Ishikawa (cell line): ENCODE measurements at regions not wholly inside any gene's neighbourhood (a gene's known extent, or its start where the extent isn't known, plus 50 kb on each side); places are given as distances from the start of the nearest gene placed in this dataset.

ENCODE experiments used
- CEBPB ChIP-seq: IDR thresholded peaks from 2 replicates; pipeline ENCODE4 v1.6.1; 2012
- EP300 ChIP-seq: IDR thresholded peaks from 2 replicates; pipeline ENCODE4 v1.6.1; 2012; ENCODE audit warnings: borderline replicate concordance
- MAX ChIP-seq: IDR thresholded peaks from 2 replicates; pipeline ENCODE4 v1.6.1; 2012
- RAD21 ChIP-seq: IDR thresholded peaks from 2 replicates; pipeline ENCODE4 v1.6.1; 2012; ENCODE audit warnings: low read depth
- ZBTB7A ChIP-seq: IDR thresholded peaks from 2 replicates; pipeline ENCODE4 v1.6.1; 2012; ENCODE audit warnings: low read depth

- no peak for TF ChIP-seq MAX
- no peak for TF ChIP-seq ZBTB7A
- TF ChIP-seq EP300 = no peak
- no peak for TF ChIP-seq CEBPB
- TF ChIP-seq RAD21 = no peak
Measured at GRCh38 chr6:978937-979685, 286.2 kb upstream of the EXOC2 start.
